ENCODE measurements at regions not wholly inside any gene's neighbourhood (a gene's known extent, or its start where the extent isn't known, plus 50 kb on each side); places are given as distances from the start of the nearest gene placed in this dataset.
"Not testable (repeated sequence)": the region's sequence is repeated elsewhere in the genome, so short reads cannot be mapped to it uniquely, and the experiment has no call there.

GRCh38 chr5:30147976-30148375, 1045.5 kb upstream of the CDH6 start:
- no peak overlapping the region for H3K27ac ChIP-seq
- DNase-seq (ENCODE audit: extremely low spot score in 2 of 2) = no peak
- H3K27me3 ChIP-seq = no peaks in the 10 kb centered on the region
- no peaks in the 10 kb centered on the region for H3K4me1 ChIP-seq
- no peaks in the 10 kb centered on the region for H3K36me3 ChIP-seq
- TF ChIP-seq POLR2A (IDR thresholded peaks at IDR 0.05) (no peak), POLR2AphosphoS5 (IDR thresholded peaks at IDR 0.05; ENCODE audit: insufficient read depth in 1 of 2, low read depth in 1 of 2) (no peak), CTCF (IDR thresholded peaks at IDR 0.05) (no peak)
- intact Hi-C loops (cut with DNase I) = no loop called here
- H3K4me3 ChIP-seq = no peak overlapping the region
- H3K9me3 ChIP-seq = no peaks in the 10 kb centered on the region

- H3K9me3 ChIP-seq; H3K4me3 ChIP-seq; H3K27ac ChIP-seq; intact Hi-C loops (cut with DNase I); H3K4me1 ChIP-seq; H3K36me3 ChIP-seq; DNase-seq (ENCODE audit: extremely low spot score in 2 of 2); H3K27me3 ChIP-seq: not testable (repeated sequence)
These were observed 1049.4 kb upstream of the CDH6 start for GRCh38 chr5:30144059-30144458.

GRCh38 chr5:30142432-30142831, 1051.1 kb upstream of the CDH6 start:
- Histone ChIP-seq H3K9me3 (no peaks in the 10 kb centered on the region), H3K27ac (no peak overlapping the region), H3K36me3 (no peaks in the 10 kb centered on the region), H3K27me3 (no peaks in the 10 kb centered on the region), H3K4me3 (no peak overlapping the region), H3K4me1 (no peaks in the 10 kb centered on the region)
- intact Hi-C loops (cut with DNase I) = no loop called here
- TF ChIP-seq POLR2A (IDR thresholded peaks at IDR 0.05) (no peak), POLR2AphosphoS5 (IDR thresholded peaks at IDR 0.05; ENCODE audit: insufficient read depth in 1 of 2, low read depth in 1 of 2) (no peak), CTCF (IDR thresholded peaks at IDR 0.05) (no peak)
- DNase-seq (ENCODE audit: extremely low spot score in 2 of 2) = no peak

- no peaks in the 10 kb centered on the region for H3K4me1 ChIP-seq
- H3K9me3 ChIP-seq = no peaks in the 10 kb centered on the region
- no peaks in the 10 kb centered on the region for H3K36me3 ChIP-seq
- intact Hi-C loops (cut with DNase I) = no loop called here
- TF ChIP-seq CTCF (IDR thresholded peaks at IDR 0.05) = no peak
- no peak for TF ChIP-seq POLR2AphosphoS5 (IDR thresholded peaks at IDR 0.05; ENCODE audit: insufficient read depth in 1 of 2, low read depth in 1 of 2)
- TF ChIP-seq POLR2A (IDR thresholded peaks at IDR 0.05) = no peak
- no peak overlapping the region for H3K4me3 ChIP-seq
- no peak for DNase-seq (ENCODE audit: extremely low spot score in 2 of 2)
- no peak overlapping the region for H3K27ac ChIP-seq
- no peaks in the 10 kb centered on the region for H3K27me3 ChIP-seq
These were observed 1072.4 kb upstream of the CDH6 start for GRCh38 chr5:30121043-30121442.

GRCh38 chr5:30117135-30117534, 1076.4 kb upstream of the CDH6 start:
- no peak overlapping the region for H3K27ac ChIP-seq
- DNase-seq (ENCODE audit: extremely low spot score in 2 of 2) = no peak
- H3K36me3 ChIP-seq = no peaks in the 10 kb centered on the region
- intact Hi-C loops (cut with DNase I) = no loop called here
- no peaks in the 10 kb centered on the region for H3K9me3 ChIP-seq
- H3K4me1 ChIP-seq = no peaks in the 10 kb centered on the region
- no peaks in the 10 kb centered on the region for H3K27me3 ChIP-seq
- TF ChIP-seq POLR2AphosphoS5 (IDR thresholded peaks at IDR 0.05; ENCODE audit: insufficient read depth in 1 of 2, low read depth in 1 of 2) = no peak
- no peak for TF ChIP-seq POLR2A (IDR thresholded peaks at IDR 0.05)
- no peak overlapping the region for H3K4me3 ChIP-seq

- Histone ChIP-seq H3K27ac (no peak overlapping the region), H3K27me3 (no peaks in the 10 kb centered on the region), H3K9me3 (no peaks in the 10 kb centered on the region), H3K4me1 (no peaks in the 10 kb centered on the region), H3K36me3 (no peaks in the 10 kb centered on the region), H3K4me3 (no peak overlapping the region)
- DNase-seq (ENCODE audit: extremely low spot score in 2 of 2) = no peak
- intact Hi-C loops (cut with DNase I) = no loop called here
- no peak for TF ChIP-seq POLR2AphosphoS5 (IDR thresholded peaks at IDR 0.05; ENCODE audit: insufficient read depth in 1 of 2, low read depth in 1 of 2)
- TF ChIP-seq POLR2A (IDR thresholded peaks at IDR 0.05) = no peak
- TF ChIP-seq CTCF (IDR thresholded peaks at IDR 0.05) = no peak
These were observed 1079.9 kb upstream of the CDH6 start for GRCh38 chr5:30113542-30113941.
